Renal cortical epithelial cell (primary cell): ENCODE measurements at regions not wholly inside any gene's neighbourhood (a gene's known extent, or its start where the extent isn't known, plus 50 kb on each side); places are given as distances from the start of the nearest gene placed in this dataset.
A peak's percentile ranks its signal among the peaks of the same experiment; 100 is the strongest.

Experiments
- DNase-seq: peaks from one replicate; pipeline ENCODE4 v3.0.0-alpha.2; 2011; ENCODE audit warnings: low read depth

DNA sequence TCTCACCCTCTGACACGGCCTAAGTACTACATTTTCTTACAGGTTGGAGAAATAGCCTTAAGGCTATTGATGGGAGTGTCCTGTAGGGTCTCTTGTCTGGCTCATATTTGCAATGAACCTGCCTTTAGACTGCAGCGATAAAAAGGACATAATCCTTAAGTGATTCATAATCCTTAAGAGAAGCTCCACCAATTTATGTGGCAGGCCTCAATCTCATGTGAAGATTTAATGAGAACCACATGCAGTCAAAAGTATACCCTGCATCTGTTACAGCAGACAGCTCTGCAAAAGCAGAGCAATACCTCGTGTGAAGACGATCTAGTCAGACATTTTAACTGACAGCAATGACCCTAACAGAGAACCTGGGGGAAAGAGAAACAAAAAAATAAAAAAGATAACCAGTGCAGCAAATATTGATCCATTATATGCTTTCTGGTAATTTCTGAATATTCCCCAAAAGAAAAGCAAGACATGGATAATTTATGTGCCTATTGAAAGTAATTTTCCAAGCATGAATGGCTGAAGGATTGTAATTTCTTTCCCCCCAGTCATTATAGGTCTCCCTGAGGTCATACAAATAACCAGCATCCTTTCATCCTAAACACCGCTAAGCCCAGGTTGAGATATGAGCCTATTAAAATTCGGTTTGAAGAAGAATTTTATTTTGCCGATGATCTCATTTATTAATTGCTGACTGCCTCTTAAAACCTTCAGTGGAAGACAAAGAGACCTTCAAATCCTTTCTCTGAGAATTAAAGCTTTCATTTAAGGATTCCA is 321.8 kb upstream of the NBEA start:
- no peak for DNase-seq

DNA sequence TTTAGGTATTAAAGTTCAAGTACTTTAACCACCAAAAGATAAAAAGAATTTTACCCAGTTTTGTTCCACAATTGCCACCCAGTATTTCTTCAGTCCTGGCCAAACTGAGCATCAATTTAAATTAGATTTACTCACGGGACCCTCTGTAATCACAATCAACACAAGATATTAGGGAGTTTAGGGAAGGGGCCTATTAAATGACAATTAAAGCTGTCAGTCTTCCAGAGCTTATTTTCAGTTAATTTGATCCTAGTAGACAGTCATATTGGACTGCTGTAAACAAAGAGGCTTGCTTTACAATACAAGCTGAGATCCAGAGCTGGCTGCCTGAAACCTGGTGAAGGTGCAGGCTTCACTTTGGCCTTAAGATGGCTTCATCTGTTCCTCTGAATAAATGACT is 321.2 kb upstream of the NBEA start:
- DNase-seq = no peak

DNA sequence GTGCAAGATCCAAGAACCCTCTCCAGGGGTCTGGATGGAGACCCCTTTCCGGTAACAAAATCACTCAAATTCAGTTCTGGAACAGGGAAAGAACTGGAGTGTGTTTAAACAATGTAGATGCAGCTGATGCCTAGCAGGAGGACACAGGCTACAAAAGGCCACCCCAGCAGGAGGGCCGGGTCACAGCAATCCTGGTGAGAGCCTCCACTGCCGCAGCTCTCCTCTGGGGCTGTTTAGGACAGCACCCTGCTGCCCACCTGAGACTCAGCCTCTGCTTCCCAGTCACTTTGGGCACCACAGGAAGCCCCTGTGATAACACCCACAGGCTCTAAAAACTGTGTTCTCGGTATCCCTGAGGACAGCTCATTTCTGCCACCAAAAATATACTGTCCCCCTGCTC is 318.7 kb upstream of the NBEA start:
- DNase-seq = no peak

DNA sequence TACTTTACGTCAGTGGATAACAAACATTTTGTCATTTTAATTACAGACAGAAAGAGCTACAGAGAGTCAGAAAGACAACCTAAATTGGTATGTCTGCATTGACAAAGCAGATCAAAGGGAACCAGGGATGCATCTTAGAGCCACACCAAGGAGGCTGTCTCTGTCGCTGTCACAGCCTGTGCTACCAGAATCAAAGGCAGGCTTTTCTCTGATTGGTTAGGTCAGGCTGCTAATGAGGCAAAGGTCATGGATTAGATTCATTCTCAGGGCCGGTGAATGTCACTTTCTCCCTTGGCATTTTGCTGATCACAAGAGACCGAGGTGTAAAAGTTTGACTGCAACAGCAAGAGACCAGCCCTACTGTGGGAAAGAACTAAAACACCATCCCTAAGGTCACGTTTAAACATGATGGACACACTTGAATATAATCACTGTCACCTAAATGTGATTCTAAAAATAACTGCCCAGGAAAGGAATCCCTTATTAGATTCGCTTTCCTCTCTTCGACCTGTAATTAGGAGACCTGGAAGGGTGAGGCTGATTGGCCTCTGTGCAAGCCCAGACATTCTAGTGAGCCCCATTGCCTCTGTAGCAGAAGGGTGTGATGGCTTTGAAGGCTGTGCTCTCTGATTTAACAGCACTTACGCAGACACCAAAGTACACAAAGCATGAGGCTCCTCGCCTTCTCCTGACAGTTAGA is 314.4 kb upstream of the NBEA start:
- DNase-seq = no peak

DNA sequence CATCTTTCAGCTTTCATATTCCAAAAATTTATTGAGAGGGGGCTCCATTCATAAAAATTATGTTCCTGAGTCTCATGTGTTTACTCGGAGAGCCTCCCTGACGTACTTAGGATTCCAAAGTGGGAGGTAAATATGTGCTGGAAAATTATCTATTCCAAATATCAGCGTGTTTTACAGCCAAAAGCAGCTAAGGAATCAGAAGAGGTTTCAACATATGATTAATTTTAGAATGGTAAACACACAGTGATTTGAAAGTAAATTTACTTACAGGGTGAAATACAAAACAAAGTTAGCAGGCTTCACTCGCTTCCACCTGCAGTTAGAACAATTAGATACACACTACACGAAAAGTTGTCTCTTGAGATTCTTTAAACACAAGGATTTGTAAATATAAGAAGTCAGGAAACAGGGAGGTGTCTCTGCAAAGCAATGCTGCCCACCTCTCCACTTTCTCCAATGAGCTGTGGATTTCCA is 313.8 kb upstream of the NBEA start:
- no peak for DNase-seq

DNA sequence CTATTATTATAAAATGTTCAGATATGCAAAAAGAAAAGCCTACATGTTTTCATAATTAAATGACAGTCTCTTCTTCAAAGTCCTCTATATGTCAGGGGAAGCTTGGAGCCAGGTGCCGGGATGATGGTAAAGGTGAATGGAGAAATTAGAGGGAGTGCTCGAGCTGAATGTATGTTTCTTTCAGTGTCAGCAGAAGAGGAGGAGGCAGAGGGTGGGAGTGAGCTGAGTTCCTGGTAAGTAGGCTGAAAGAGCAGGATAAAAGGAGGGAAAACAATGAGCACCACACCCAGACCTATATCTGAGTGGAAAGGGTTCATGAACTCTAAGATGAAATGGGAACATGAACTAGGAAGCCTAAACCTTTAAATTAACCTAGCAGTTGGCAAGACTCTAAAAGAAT is 307.6 kb upstream of the NBEA start:
- DNase-seq = no peak

DNA sequence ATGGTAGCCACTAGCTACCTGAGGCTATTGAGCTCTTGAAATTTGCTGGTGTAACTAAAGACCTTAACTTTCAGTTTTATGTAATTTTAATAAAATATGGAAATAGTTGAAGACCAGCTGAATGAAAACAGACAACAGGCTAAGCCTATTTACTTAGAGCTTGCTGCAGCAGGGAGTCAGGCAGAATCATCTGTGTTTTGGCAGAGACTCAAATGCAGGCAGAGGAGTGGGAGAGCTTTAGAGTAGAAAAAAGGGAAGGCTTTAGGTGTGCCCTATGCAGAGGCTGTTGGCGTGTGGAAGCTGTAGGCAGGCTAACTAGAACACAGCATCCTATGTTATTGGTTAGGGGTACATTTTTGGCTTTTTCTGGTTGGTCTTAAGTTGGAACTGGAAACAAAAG is 304.9 kb upstream of the NBEA start:
- DNase-seq = no peak

DNA sequence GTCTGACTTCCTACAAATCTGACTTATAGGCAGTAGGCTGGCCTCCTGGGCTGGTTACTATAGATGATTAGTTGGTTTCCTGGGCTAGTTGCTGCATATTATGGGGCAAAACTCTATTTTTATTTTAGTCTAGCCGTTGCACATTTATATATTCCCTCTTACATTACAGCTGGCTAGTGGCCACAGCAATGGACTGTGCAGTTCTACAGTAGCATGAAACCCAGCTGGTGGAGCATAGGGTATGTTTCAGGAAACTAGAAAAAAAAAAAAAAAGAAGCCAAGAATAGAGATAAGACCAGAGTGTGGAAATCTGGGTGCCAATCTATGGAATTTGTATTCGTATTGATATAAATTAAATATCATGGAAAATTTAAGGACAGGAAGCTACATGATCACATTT is 304.4 kb upstream of the NBEA start:
- DNase-seq = no peak

DNA sequence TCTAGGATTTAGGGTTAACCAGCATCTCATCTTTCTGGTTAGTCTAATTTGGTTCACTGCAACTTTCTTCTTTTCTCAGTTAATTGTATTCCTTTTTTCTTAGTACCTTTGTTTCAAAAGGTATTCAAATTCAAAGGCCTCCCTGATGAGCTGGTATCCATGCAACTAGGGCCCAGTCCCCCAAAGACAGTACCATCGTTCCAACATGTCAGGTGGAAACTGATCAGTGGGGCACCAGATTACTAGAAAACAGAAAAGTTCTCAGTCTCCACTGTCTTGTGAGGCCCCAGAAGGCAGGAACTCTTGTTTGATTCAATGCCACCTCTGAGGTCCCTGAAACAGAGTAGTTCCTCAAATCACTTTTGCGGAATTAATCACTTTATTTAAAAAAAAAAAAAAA is 303.2 kb upstream of the NBEA start:
- DNase-seq = no peak

DNA sequence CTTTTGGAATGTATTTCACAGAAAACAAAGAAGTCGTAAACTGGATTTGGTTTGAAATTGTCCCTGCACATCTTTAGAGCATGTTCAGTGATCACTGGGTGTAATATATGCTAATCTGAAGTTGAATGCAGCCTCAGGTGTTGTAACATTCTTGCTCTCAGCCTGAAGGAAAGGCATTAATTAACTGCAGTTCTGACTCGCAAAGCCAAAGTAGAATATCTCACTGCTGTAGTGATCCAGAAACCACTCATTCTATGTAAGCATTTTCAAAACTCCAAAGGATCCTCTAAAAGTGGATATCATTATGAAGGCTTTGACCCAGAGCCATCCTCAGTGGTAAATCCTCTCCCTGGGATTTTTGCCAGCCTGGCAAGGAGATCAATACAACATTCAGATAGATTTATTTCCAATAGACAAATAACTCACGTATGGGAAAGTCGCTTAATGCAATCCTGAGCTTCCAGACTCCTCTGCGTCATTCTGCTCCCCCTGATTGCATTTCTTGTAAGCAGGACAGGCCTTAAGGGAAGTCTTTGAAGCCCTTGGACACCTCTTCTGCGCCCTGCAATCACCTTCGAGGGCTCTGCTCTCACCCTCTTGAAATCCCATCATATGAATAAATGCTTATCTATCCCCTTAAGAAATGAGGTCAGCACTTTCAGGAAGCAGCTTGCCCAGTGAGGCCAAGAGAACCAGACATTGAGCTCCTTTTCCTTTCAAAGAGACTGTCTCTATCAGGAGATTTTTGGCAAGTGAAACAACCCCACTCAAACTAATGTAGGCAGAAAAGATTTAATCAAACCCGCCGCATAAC is 301.7 kb upstream of the NBEA start:
- peak; percentile 17 for DNase-seq

DNA sequence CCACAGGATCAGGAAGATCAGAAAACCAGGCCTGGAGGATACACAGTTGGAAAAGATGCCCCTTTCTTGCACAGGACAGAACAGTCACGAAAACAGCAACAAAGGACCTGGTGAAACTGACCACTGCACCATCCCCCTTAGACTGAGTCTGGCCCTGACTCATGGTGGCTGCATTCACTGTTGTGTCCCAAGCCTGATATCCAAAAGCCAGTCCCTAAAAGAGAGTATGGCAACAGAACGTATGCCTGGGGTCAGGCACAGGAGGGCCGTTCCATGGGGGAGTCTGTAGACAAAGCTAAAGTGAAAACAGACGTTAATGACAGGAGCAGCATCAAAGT is 301.1 kb upstream of the NBEA start:
- no peak for DNase-seq

DNA sequence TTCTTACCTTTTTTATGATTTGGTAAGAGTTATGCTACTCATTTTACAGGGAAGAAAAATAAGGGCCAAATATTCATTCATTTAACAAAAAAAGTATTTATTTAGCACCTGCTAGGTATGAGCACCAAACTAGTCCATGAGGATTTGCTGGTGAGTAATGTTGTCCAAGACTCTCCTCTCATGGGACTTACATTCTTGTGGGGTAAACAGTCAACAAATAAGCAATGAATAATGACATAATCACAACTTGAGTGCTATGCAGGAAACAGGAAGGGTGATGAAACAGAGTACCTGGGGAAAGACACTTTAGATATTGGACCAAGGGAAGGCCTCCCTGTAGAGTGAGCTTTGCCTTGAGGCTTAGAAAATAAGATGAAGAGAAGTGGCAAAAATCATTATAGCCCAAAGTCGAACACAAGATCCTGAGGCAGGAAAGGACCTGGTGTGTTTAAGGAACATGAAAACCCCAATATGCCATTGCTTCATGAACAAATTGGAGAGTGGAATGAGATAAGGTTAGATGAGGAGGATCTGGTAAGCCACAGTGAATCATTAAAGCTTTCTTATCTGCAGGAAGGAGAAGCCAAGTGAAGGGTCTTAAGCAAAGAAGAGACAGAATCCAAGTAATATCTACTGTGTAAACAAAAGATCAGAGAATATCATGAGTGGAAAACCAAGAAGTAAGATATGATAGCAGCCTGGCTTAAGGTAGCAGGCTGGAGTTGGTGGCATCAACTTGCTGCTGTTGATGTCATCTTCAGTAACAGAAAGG is 294.5 kb upstream of the NBEA start:
- peak; percentile 33 for DNase-seq

DNA sequence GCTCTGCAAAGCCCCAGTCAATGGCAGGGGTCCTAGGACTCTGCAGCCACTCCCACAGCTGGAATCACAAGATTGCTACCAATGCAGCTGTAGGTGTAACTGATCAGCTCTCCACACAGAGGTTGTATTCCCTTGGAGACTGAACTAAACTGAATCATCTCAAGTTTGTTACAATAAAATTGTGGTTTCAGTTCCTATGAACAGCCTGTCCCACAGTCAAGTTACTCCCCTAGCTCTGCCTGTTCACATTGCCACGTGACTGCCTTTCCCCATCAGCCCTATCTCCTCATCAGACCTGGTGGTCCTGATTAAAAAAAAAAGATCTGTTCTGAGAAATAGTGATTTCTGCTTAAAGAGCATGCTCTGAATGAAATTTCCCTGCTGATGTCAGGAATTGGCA is 287.9 kb upstream of the NBEA start:
- DNase-seq = peak; percentile 57

DNA sequence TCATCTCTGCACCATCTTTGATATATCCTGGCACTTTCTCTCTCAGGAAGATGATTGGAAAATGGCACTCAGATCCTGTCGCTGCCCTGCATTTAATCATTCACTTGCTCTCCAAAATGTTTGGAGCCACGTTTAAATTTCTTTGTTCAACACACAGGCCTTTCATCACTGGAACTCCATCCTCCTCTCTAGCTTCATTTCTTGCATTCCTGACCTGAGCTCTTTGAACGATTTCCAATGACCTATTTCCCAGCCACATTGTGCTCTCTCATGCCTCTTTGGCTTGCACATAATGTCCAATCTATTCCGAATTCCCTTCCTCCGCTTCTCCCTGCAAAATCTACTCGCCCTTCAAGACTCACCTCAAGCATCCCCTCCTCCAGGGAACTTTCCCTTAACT is 287.4 kb upstream of the NBEA start:
- peak; percentile 64 for DNase-seq

DNA sequence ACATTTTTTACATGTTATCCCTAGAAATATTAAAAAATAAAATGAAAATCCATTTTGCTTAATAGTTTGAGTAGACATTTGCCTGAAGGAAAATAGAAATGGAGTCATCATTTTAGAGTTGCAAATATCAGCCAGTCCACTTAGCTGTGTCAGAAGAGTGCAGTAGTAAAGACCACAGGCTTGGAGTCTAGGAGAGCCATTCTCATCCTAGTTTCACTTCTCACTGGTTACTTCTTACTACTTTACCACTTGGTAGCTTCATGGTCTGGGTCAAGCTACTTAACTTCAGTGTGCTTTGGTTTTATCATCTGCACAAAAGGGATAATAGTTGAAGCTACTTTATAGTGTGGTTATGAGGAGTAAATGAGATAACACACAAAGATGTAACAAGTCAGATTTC is 286.5 kb upstream of the NBEA start:
- no peak for DNase-seq

DNA sequence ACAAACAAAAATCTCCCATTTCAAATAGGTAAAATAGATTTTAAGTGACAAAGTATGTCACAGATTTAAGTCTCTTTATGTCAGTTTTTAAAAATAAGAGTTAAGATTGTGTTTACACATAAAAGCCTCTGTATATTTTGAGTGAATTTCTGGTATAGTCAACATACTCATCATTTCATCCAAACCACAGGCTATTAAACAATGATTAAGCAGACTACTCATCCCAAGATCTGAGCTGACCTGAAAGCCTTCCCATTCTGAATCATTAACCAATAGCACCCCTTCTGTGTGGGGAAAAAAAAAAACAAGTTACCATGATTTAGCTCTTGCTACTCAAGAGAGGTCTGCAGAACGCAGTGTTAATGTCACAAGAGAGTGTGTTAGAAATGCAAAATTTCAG is 284.4 kb upstream of the NBEA start:
- DNase-seq = peak; percentile 94

DNA sequence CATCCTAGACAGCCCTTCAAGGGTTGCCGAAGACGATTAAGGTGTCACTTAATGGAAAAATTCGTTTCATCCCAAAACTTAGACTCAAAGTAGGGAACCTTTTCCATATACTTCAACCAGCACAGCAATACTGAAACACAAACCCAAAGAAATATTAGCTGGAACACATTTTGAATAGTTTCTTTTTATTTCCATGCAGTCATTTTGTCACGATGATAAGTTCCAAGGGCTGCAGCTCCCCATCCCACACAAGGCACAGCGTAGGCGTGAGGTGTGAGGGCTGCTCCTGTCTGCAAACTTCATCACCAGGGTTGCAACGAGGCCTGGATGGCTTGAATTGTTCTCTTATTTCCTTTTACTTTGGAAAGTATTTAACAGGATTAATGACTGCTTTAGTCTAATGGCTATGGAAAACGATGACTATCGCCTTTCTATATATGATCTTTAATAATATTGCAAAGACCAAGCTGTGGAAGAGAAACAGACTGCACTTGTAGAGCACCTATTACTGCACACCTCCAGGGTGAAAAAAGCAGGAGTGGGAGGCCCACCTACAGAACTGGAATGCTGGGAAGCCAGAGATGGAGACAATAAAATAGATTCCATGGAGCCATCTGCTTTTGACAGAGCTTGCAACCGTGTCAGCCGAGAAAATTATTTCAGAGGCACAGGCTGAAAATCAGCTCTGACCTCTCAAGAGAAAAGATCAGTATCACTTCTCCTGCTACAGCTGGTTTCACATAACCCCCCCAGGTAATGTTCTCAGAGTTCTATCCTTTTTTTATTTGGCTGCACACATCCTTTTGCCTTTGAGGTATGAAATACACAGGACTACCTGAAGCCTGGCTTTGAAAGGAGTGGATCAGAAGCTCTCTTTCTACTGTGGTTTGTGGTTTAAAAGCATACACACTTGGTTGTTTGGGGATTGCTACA is 274.5 kb upstream of the NBEA start:
- no peak for DNase-seq

DNA sequence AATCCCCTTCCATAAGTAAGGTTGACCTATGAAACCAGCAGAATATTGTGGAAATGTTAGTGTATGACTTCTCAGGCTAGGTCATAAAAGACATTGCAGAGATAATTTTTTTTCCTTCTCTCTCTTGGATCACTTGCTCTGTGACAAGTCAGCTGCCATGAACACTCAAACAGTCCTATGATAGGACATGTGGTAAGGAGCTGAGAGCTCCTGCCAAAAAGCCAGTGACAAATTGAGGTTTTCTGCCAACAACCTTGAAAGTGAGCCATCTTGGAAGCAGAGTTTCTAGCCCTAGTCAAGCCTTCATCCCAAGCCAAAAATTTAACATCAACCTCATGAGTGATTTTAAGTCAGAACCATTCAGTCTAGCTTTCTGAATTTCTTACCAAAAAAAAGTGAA is 270.9 kb upstream of the NBEA start:
- no peak for DNase-seq

DNA sequence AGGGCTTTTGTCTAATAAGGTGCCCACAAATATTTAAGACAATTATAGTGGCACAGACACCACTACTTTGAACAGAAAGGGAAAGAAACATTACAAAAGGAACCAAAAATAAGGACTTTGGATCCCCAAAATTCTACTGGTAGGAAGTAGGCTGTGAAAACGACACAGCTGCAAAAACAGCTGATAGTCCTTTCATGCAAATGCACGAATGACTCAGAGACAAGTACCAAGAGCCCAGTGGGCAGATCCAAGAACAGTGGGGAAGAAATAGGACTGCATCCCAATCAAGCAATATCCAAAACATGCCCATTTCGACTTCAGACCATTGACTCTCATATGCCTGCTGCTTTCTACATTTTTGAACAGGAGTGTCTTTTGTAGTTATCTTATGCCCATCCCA is 269.4 kb upstream of the NBEA start:
- peak; percentile 11 for DNase-seq

DNA sequence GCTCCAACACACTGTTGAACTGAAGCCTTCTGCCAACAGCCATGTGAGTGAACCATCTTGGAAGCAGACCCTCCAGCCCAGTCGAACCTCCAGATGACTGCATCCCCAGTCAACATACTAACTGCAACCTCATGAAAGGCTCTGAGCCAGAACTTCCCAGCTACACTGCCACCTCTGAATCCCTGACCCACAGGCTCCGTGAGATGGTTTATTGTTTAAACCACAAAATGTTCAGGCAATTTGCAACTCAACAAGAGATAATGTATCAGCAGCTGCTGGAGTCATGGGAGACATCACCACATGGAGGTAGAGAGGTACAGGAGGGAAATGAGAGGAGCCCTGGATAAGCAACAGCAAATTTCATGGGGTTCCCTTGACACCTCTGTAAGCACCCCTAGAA is 266.4 kb upstream of the NBEA start:
- peak; percentile 49 for DNase-seq

DNA sequence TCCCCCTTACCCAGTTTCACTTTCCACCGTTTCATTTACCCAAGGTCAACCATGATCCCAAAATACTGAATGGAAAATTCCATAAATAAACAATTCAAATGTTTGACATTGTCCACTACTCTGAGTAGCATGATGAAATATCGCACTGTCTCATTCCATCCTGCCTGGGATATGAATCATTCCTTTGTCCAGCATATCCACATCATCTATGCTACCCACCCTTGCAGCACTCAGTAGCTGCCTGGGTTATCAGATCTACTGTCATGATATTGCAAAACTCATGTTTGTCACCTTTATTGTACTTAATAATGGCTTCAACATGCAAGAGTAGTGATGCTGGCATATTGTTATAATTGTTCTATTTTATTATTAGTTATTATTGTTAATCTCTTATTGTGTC is 263.9 kb upstream of the NBEA start:
- DNase-seq = peak; percentile 48
